ENCODE measurements at regions not wholly inside any gene's neighbourhood (a gene's known extent, or its start where the extent isn't known, plus 50 kb on each side); places are given as distances from the start of the nearest gene placed in this dataset.

DNA sequence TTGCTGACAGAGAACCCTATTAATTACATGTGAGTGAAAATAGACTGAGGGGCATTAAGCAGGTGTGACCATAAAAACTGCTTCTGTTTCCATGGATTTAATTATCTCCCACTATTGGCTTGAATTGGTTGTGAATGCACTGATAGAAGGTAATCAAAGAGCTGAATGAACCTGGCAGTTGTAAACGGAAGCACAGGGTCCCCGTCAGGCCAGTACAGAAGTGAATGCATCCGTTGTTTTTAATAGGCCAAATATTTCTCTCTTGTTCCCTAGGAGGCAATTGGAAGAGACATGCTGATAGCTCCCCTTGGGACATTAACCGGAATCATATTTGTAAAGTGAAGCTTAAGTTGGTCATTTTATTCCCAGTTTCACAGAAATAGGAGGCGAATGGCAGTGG lies 147.0 kb downstream of the CAVIN4 start (continued):
- no peak for TF ChIP-seq ZBTB10 (CRISPR knock-in tag; IDR thresholded peaks at IDR 0.05; ENCODE audit: borderline replicate concordance)
- TF ChIP-seq RFXANK (CRISPR knock-in tag; IDR thresholded peaks at IDR 0.05): no peak
- TF ChIP-seq, protein P1, sequence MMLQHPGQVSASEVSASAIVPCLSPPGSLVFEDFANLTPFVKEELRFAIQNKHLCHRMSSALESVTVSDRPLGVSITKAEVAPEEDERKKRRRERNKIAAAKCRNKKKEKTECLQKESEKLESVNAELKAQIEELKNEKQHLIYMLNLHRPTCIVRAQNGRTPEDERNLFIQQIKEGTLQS (CRISPR knock-in tag; IDR thresholded peaks at IDR 0.05): no peak
- TF ChIP-seq SIN3B (IDR thresholded peaks at IDR 0.05; ENCODE audit: low read length): no peak
- no peak for TF ChIP-seq DRAP1 (CRISPR knock-in tag; IDR thresholded peaks at IDR 0.05)
- TF ChIP-seq HMGXB3 (CRISPR knock-in tag; IDR thresholded peaks at IDR 0.05; ENCODE audit: borderline replicate concordance): no peak
- TF ChIP-seq HOXA9 (CRISPR knock-in tag; IDR thresholded peaks at IDR 0.05; ENCODE audit: borderline replicate concordance): no peak

All from HepG2 (cell line).